ENCODE measurements at regions not wholly inside any gene's neighbourhood (a gene's known extent, or its start where the extent isn't known, plus 50 kb on each side); places are given as distances from the start of the nearest gene placed in this dataset.

- no peak for TF ChIP-seq CTCF (IDR thresholded peaks at IDR 0.05; ENCODE audit: insufficient read depth, low read length)
- no peak for TF ChIP-seq SPI1 (IDR thresholded peaks at IDR 0.05; ENCODE audit: borderline replicate concordance, low read depth)
- TF ChIP-seq POLR2AphosphoS5 (IDR thresholded peaks at IDR 0.05; ENCODE audit: low read depth): no peak
- no peak for TF ChIP-seq GABPA (IDR thresholded peaks at IDR 0.05; ENCODE audit: low read depth)
- TF ChIP-seq REST (IDR thresholded peaks at IDR 0.05; ENCODE audit: insufficient replicate concordance, low read depth): no peak
These were observed 144.9 kb upstream of the FER start for GRCh38 chr5:108602830-108603229.

Data from HL-60 (cell line).